Peyer's patch (tissue), 4 donors: ENCODE measurements at regions not wholly inside any gene's neighbourhood (a gene's known extent, or its start where the extent isn't known, plus 50 kb on each side); places are given as distances from the start of the nearest gene placed in this dataset.
A peak's percentile ranks its signal among the peaks of the same experiment; 100 is the strongest.

ENCODE experiments used
- DNase-seq, 3 donors: peaks; one replicate each; pipeline ENCODE4 v3.0.0-alpha.2; 2017 to 2019
- H3K27ac ChIP-seq, 4 donors: fragments of 200-600 bp; sonication (generic); one replicate each; pipeline ENCODE4 v1.5.1; 2016 to 2019
- H3K27me3 ChIP-seq, 2 donors: fragments of 200-600 bp; sonication (generic); one replicate each; pipeline ENCODE4 v1.5.1; 2019
- H3K36me3 ChIP-seq, 3 donors: fragments of 200-600 bp; sonication (generic); one replicate each; pipeline ENCODE4 v1.5.1; 2016 to 2019
- H3K4me1 ChIP-seq, 4 donors: fragments of 200-600 bp; sonication (generic); one replicate each; pipeline ENCODE4 v1.5.1; 2016 to 2019
- H3K4me3 ChIP-seq, 4 donors: fragments of 200-600 bp; sonication (generic); 1 replicate in 3 of 4; 2 replicates in 1 of 4; pipeline ENCODE4 v1.5.1; 2016 to 2019; ENCODE audit warnings: mild to moderate bottlenecking in 1 of 4
- H3K9me3 ChIP-seq, 4 donors: fragments of 200-600 bp; sonication (generic); one replicate each; pipeline ENCODE4 v1.5.1; 2016 to 2019; ENCODE audit warnings: mild to moderate bottlenecking in 1 of 4
- POLR2A ChIP-seq, 2 donors: fragments of 450-650 bp; IDR thresholded peaks; one replicate each; pipeline ENCODE4 v1.5.1; 2017; ENCODE audit warnings: antibody characterized with exemption in 2 of 2, mild to moderate bottlenecking in 2 of 2, moderate library complexity in 2 of 2
- TF ChIP-seq, protein P1 (sequence below), 6 experiments: fragments of 450-650 bp in 4 of 6; fragments of 200-600 bp in 2 of 6; sonication (generic) in 1 of 6; IDR thresholded peaks; one replicate each; pipeline ENCODE4 v1.5.1; 2017 to 2019; ENCODE audit warnings: antibody characterized with exemption in 6 of 6, mild to moderate bottlenecking in 3 of 6, moderate library complexity in 1 of 6

DNA sequence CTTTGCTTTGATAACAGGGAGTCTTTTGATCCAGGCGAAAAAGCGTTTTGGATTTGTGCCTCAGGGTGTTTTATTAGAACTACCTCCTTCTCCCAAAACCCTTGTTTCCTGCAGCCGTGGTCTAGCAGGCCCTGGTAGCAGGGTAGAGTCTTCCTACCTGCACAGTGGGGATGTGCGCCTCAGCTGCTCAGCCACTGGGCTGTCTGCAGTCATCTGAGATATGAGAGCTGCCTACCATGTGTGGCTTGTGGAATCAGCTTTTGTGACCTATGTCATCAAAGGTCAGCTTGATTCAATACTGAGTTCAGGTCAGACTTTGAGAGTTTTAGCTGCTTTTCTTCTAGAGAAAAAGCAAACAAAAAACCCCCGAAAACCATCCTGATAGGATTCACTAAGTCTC, 279.5 kb downstream of the CLIC5 start:
- Histone ChIP-seq H3K4me1 (no peaks in the 10 kb centered on the region), H3K27ac (no peak overlapping the region), H3K4me3 (no peak overlapping the region), H3K9me3 (no peaks in the 10 kb centered on the region), H3K36me3 (no peaks in the 10 kb centered on the region), H3K27me3 (no peaks in the 10 kb centered on the region)
- no peak for TF ChIP-seq POLR2A (IDR thresholded peaks at IDR 0.05)
- TF ChIP-seq, protein P1, sequence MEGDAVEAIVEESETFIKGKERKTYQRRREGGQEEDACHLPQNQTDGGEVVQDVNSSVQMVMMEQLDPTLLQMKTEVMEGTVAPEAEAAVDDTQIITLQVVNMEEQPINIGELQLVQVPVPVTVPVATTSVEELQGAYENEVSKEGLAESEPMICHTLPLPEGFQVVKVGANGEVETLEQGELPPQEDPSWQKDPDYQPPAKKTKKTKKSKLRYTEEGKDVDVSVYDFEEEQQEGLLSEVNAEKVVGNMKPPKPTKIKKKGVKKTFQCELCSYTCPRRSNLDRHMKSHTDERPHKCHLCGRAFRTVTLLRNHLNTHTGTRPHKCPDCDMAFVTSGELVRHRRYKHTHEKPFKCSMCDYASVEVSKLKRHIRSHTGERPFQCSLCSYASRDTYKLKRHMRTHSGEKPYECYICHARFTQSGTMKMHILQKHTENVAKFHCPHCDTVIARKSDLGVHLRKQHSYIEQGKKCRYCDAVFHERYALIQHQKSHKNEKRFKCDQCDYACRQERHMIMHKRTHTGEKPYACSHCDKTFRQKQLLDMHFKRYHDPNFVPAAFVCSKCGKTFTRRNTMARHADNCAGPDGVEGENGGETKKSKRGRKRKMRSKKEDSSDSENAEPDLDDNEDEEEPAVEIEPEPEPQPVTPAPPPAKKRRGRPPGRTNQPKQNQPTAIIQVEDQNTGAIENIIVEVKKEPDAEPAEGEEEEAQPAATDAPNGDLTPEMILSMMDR (IDR thresholded peaks at IDR 0.05) = no peak
- DNase-seq = no peak

DNA sequence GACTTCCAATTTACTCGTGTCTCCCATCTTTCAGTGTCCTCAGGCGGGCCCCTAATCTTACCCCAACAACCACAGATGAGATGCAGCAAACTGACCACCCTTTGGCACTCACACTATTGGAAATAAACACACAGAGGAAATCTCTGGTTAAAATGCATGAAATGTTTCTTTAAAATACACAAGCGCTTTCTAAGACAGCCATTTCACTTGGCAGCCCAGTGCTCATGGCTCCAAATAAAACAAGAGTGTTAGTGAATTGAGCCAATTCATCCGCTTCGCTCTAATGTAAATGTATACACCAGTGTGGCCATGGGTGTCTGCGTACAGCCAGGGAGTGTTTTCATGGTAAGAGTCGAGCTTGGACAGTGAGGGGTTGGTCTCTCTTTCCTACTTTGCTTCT, 282.9 kb downstream of the CLIC5 start:
- H3K4me1 ChIP-seq = no peaks in the 10 kb centered on the region
- DNase-seq = no peak
- no peak for TF ChIP-seq POLR2A (IDR thresholded peaks at IDR 0.05)
- TF ChIP-seq, protein P1 (IDR thresholded peaks at IDR 0.05) = no peak

DNA sequence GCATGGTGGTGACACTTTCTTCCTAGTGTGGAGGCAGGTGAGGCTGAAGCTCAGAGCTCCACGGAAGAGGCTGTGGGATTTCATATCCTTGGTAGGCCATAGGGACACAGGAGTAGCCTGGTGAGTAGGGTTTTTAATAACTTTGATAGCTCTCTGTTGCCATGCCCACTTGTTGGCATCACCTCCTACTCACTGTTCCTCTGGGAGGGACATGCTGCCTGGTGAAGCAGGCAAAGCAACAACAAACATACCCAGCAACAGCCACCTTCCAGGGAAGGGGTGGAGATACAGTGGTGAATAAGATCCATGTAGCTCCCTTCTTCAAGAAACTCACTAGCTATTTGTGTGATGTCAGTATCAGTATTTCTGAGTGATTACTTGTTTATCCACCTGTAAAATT, 285.4 kb downstream of the CLIC5 start:
- no peak for TF ChIP-seq POLR2A (IDR thresholded peaks at IDR 0.05)
- TF ChIP-seq, protein P1 (IDR thresholded peaks at IDR 0.05) = no peak

More for the DNA sequence above, 282.9 kb downstream of the CLIC5 start:
- H3K27ac ChIP-seq = no peak overlapping the region
- no peaks in the 10 kb centered on the region for H3K27me3 ChIP-seq
- no peaks in the 10 kb centered on the region for H3K9me3 ChIP-seq
- H3K36me3 ChIP-seq = no peaks in the 10 kb centered on the region
- no peak overlapping the region for H3K4me3 ChIP-seq

DNA sequence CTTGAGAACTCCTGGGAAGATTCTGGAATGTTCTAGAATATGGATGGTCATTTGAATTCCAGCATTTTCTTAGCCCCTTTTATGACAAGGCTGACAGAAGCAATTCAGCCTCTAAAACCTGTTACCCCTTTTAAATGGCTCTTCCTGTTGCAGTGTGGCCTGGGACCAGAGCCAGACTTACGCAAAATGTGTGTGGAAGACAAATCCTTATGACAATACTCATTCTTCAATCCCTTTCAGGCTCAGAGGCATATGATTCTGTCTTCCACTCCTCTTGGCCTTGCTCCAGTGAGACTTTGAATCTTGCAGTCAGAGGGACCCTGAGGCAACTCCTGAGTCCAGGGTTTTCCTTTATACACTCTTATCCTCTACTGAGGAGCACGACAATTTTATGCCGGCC, 287.0 kb downstream of the CLIC5 start:
- no peak overlapping the region for H3K4me3 ChIP-seq
- H3K27ac ChIP-seq = no peak overlapping the region
- no peaks in the 10 kb centered on the region for H3K9me3 ChIP-seq
- no peak for TF ChIP-seq POLR2A (IDR thresholded peaks at IDR 0.05)
- TF ChIP-seq, protein P1 (IDR thresholded peaks at IDR 0.05) = no peak
- H3K36me3 ChIP-seq = no peaks in the 10 kb centered on the region
- peak in 1 of 3 donors; percentile 56 for DNase-seq
- no peaks in the 10 kb centered on the region for H3K4me1 ChIP-seq
- H3K27me3 ChIP-seq = no peaks in the 10 kb centered on the region

More for the DNA sequence above, 285.4 kb downstream of the CLIC5 start:
- no peaks in the 10 kb centered on the region for H3K9me3 ChIP-seq
- H3K27ac ChIP-seq = no peak overlapping the region
- no peak for DNase-seq
- no peaks in the 10 kb centered on the region for H3K27me3 ChIP-seq
- no peak overlapping the region for H3K4me3 ChIP-seq
- no peaks in the 10 kb centered on the region for H3K36me3 ChIP-seq
- H3K4me1 ChIP-seq = no peaks in the 10 kb centered on the region

DNA sequence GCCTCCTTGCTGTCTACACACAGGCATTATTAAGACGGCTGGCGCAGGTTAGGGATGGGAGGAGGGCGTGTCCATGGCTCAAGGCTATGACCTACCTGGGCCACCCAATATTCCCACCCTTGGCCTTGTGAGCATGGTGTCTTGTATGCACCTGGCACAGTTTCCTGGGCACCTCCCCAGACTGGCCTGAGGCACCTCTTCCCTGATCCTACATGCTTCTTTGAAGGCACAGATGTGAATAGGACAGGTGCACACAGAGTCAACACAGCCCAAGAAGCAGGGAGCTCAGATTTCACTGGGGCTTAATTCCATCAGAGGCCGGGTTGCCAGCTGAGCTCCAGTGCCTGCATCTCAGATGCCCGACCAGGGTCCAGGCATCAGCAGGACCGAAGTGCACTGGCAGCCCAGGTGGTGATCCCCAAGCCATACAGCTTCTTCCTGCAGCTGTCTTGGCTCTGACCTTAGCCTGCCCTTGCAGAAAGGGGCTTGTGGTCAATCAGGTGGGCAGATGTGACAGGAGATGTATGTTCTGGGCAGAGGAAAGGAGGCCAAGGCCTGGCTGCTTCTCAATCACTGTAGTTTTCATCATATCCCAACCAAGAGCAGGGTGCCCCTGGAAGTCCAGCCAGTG, 287.7 kb downstream of the CLIC5 start:
- DNase-seq = no peak
- Histone ChIP-seq H3K9me3 (no peaks in the 10 kb centered on the region), H3K4me1 (no peaks in the 10 kb centered on the region), H3K4me3 (no peak overlapping the region), H3K27ac (no peak overlapping the region), H3K27me3 (no peaks in the 10 kb centered on the region), H3K36me3 (no peaks in the 10 kb centered on the region)
- TF ChIP-seq POLR2A (IDR thresholded peaks at IDR 0.05) = no peak

DNA sequence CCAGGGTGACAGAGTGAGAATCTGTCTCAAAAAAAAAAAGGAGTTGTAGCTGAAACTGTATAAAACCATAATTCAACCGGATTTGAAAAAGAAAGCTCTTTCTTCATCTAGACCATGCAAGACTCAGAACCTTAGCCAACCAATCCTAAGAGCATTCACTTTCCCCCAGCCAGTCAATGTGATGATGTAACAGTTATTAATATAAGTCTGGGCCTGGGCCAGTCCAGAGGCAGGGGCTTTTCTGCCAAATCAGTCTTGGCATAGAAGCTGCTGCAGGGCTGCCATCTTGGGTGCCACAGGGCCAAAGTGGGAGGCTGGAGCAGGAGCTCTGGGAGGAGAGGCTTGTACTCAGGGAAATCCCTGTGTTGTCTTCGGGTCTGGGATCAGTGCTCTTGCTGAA, 288.4 kb downstream of the CLIC5 start:
- no peaks in the 10 kb centered on the region for H3K27me3 ChIP-seq
- no peak for TF ChIP-seq POLR2A (IDR thresholded peaks at IDR 0.05)
- TF ChIP-seq, protein P1 (IDR thresholded peaks at IDR 0.05) = no peak
- H3K27ac ChIP-seq = no peak overlapping the region
- H3K9me3 ChIP-seq = no peaks in the 10 kb centered on the region
- no peaks in the 10 kb centered on the region for H3K4me1 ChIP-seq
- no peak overlapping the region for H3K4me3 ChIP-seq
- no peak for DNase-seq
- no peaks in the 10 kb centered on the region for H3K36me3 ChIP-seq
